Subcutaneous abdominal adipose tissue (tissue), 5 donors: ENCODE measurements at regions not wholly inside any gene's neighbourhood (a gene's known extent, or its start where the extent isn't known, plus 50 kb on each side); places are given as distances from the start of the nearest gene placed in this dataset.

Source experiments
- H3K27ac ChIP-seq: one replicate; pipeline ENCODE4 v1.7.0; 2013; ENCODE audit warnings: low read depth, mild to moderate bottlenecking, inconsistent platforms, low read length, moderate library complexity
- H3K27me3 ChIP-seq, 5 donors: one replicate each; pipeline ENCODE4 v1.7.0; 2013; ENCODE audit warnings: low read length in 5 of 5, inconsistent platforms in 1 of 5; ENCODE audit not compliant: control insufficient read depth in 5 of 5, insufficient read depth in 4 of 5
- H3K36me3 ChIP-seq, 5 donors: one replicate each; pipeline ENCODE4 v1.7.0; 2013; ENCODE audit warnings: low read length in 5 of 5; ENCODE audit not compliant: control insufficient read depth in 5 of 5, insufficient read depth in 5 of 5
- H3K4me1 ChIP-seq, 5 donors: one replicate each; pipeline ENCODE4 v1.7.0; 2013; ENCODE audit warnings: low read length in 5 of 5, mild to moderate bottlenecking in 3 of 5, moderate library complexity in 1 of 5; ENCODE audit not compliant: control insufficient read depth in 5 of 5, insufficient read depth in 5 of 5
- H3K4me3 ChIP-seq, 5 donors: one replicate each; pipeline ENCODE4 v1.7.0; 2013; ENCODE audit warnings: low read length in 5 of 5, low read depth in 1 of 5
- H3K9ac ChIP-seq, 5 donors: one replicate each; pipeline ENCODE4 v1.7.0; 2013; ENCODE audit warnings: low read length in 5 of 5, mild to moderate bottlenecking in 4 of 5, moderate library complexity in 3 of 5
- H3K9me3 ChIP-seq, 5 donors: one replicate each; pipeline ENCODE4 v1.7.0; 2013; ENCODE audit warnings: low read length in 5 of 5; ENCODE audit not compliant: control insufficient read depth in 5 of 5
- donor health status: healthy.
- donor health status: healthy.
- donor health status: healthy.
- donor health status: healthy.
- donor health status: healthy.

- Histone ChIP-seq H3K9me3 (no peaks in the 10 kb centered on the region), H3K4me1 (no peaks in the 10 kb centered on the region), H3K27me3 (peaks cover 0 to 4% (median 0%) of the 10 kb centered on the region in 5 donors), H3K27ac (no peak overlapping the region), H3K9ac (no peak overlapping the region), H3K36me3 (no peaks in the 10 kb centered on the region), H3K4me3 (no peak overlapping the region)
Measured at GRCh38 chr17:5840811-5841446, 229.2 kb upstream of the WSCD1 start.

- Histone ChIP-seq H3K27me3 (peaks cover 0 to 3% (median 0%) of the 10 kb centered on the region in 5 donors), H3K4me3 (no peak overlapping the region), H3K9ac (no peak overlapping the region), H3K4me1 (no peaks in the 10 kb centered on the region), H3K36me3 (no peaks in the 10 kb centered on the region), H3K27ac (no peak overlapping the region), H3K9me3 (no peaks in the 10 kb centered on the region)
Measured at GRCh38 chr17:5841862-5842261, 228.3 kb upstream of the WSCD1 start.

GRCh38 chr17:5843366-5844026 is 226.7 kb upstream of the WSCD1 start:
- Histone ChIP-seq H3K9me3 (no peaks in the 10 kb centered on the region), H3K27ac (no peak overlapping the region), H3K36me3 (no peaks in the 10 kb centered on the region), H3K27me3 (peaks cover 0 to 6% (median 3%) of the 10 kb centered on the region in 5 donors), H3K4me1 (no peaks in the 10 kb centered on the region), H3K9ac (no peak overlapping the region), H3K4me3 (no peak overlapping the region)

GRCh38 chr17:5846001-5846400 is 224.2 kb upstream of the WSCD1 start:
- no peaks in the 10 kb centered on the region for H3K4me1 ChIP-seq
- H3K4me3 ChIP-seq = no peak overlapping the region
- no peak overlapping the region for H3K27ac ChIP-seq
- no peaks in the 10 kb centered on the region for H3K9me3 ChIP-seq
- peaks cover 0 to 6% (median 3%) of the 10 kb centered on the region in 5 donors for H3K27me3 ChIP-seq
- H3K9ac ChIP-seq = no peak overlapping the region
- no peaks in the 10 kb centered on the region for H3K36me3 ChIP-seq

- Histone ChIP-seq H3K27ac (no peak overlapping the region), H3K9ac (no peak overlapping the region), H3K4me3 (no peak overlapping the region)
Measured at GRCh38 chr17:5854871-5855554, 215.2 kb upstream of the WSCD1 start.

GRCh38 chr17:5861246-5861645 is 208.9 kb upstream of the WSCD1 start:
- H3K4me3 ChIP-seq = no peak overlapping the region

More at GRCh38 chr17:5854871-5855554, 215.2 kb upstream of the WSCD1 start:
- peaks cover 0 to 2% (median 0%) of the 10 kb centered on the region in 5 donors for H3K27me3 ChIP-seq
- H3K4me1 ChIP-seq = no peaks in the 10 kb centered on the region
- H3K9me3 ChIP-seq = peaks cover 0 to 3% (median 0%) of the 10 kb centered on the region in 5 donors
- no peaks in the 10 kb centered on the region for H3K36me3 ChIP-seq

GRCh38 chr17:5861854-5862253 is 208.3 kb upstream of the WSCD1 start:
- no peak overlapping the region for H3K9ac ChIP-seq
- no peaks in the 10 kb centered on the region for H3K36me3 ChIP-seq
- H3K4me3 ChIP-seq = no peak overlapping the region
- no peaks in the 10 kb centered on the region for H3K4me1 ChIP-seq
- no peak overlapping the region for H3K27ac ChIP-seq
- peaks cover 0 to 2% (median 2%) of the 10 kb centered on the region in 5 donors for H3K27me3 ChIP-seq
- H3K9me3 ChIP-seq = no peaks in the 10 kb centered on the region

More at GRCh38 chr17:5861246-5861645, 208.9 kb upstream of the WSCD1 start:
- H3K4me1 ChIP-seq = no peaks in the 10 kb centered on the region
- no peaks in the 10 kb centered on the region for H3K36me3 ChIP-seq
- no peak overlapping the region for H3K27ac ChIP-seq
- no peaks in the 10 kb centered on the region for H3K9me3 ChIP-seq
- H3K27me3 ChIP-seq = peaks cover 0 to 2% (median 2%) of the 10 kb centered on the region in 5 donors
- H3K9ac ChIP-seq = no peak overlapping the region

GRCh38 chr17:5862395-5862794 is 207.8 kb upstream of the WSCD1 start:
- no peak overlapping the region for H3K9ac ChIP-seq
- no peaks in the 10 kb centered on the region for H3K4me1 ChIP-seq
- H3K9me3 ChIP-seq = no peaks in the 10 kb centered on the region
- no peak overlapping the region for H3K4me3 ChIP-seq
- H3K27ac ChIP-seq = no peak overlapping the region
- H3K36me3 ChIP-seq = no peaks in the 10 kb centered on the region
- peaks cover 0 to 6% (median 2%) of the 10 kb centered on the region in 5 donors for H3K27me3 ChIP-seq

- Histone ChIP-seq H3K4me3 (no peak overlapping the region), H3K9ac (no peak overlapping the region), H3K4me1 (no peaks in the 10 kb centered on the region), H3K9me3 (no peaks in the 10 kb centered on the region), H3K27ac (no peak overlapping the region), H3K27me3 (peaks cover 0 to 9% (median 2%) of the 10 kb centered on the region in 5 donors), H3K36me3 (no peaks in the 10 kb centered on the region)
Measured at GRCh38 chr17:5864741-5865657, 205.2 kb upstream of the WSCD1 start.
